Lower lobe of right lung (tissue), 2 donors: ENCODE measurements at regions not wholly inside any gene's neighbourhood (a gene's known extent, or its start where the extent isn't known, plus 50 kb on each side); places are given as distances from the start of the nearest gene placed in this dataset.
"Not testable (repeated sequence)": the region's sequence is repeated elsewhere in the genome, so short reads cannot be mapped to it uniquely, and the experiment has no call there.

Source experiments
- ATAC-seq, 2 donors: fragments of 200-7000 bp; cut with Tn5 transposase; one replicate each; pipeline ENCODE4 v1.9.1; 2020 to 2022; ENCODE audit warnings: mild to moderate bottlenecking in 2 of 2, moderate library complexity in 2 of 2
- DNase-seq: peaks from one replicate; pipeline ENCODE4 v3.0.0-alpha.2; 2020
- H3K27ac ChIP-seq: fragments of 200-600 bp; one replicate; pipeline ENCODE4 v1.8.0; 2022
- H3K27me3 ChIP-seq: fragments of 200-600 bp; one replicate; pipeline ENCODE4 v1.8.0; 2022; ENCODE audit warnings: low read depth
- H3K36me3 ChIP-seq: fragments of 200-600 bp; one replicate; pipeline ENCODE4 v1.8.0; 2022; ENCODE audit warnings: mild to moderate bottlenecking
- H3K4me1 ChIP-seq: fragments of 200-600 bp; one replicate; pipeline ENCODE4 v1.8.0; 2022
- H3K4me3 ChIP-seq: fragments of 200-600 bp; one replicate; pipeline ENCODE4 v1.8.0; 2022; ENCODE audit warnings: mild to moderate bottlenecking
- H3K9me3 ChIP-seq: fragments of 200-600 bp; one replicate; pipeline ENCODE4 v1.8.0; 2022
- intact Hi-C: fragments of 100-400 bp; cut with DNase I; formaldehyde crosslinking; loops from one replicate; pipeline ENCODE4 v1.11.0; 2022
- TF ChIP-seq, protein P1 (sequence below): fragments of 200-600 bp; IDR thresholded peaks from one replicate; pipeline ENCODE4 v1.8.0; 2022; ENCODE audit warnings: antibody characterized with exemption, mild to moderate bottlenecking
- donor health status: DM: no; HTN: yes; CAD: no; lungs with severe emphysema.

DNA sequence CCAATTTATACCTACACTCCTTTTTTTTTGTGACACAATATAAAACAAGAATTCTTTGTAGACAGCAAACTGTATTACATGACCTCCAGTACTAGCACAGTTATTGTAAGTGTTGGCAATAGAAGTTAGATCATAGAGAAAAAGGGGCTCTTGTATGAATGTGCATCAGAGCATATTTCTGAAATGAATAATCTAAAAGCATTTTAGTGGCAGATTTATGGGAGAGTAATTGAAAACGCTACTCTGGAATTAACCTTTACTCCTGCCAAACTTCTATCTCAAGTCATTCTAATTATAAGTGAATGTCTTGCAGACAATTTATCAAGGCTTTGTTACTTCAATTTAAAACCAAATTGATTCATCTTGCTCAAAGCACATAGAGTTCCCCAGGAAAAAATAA, 968.1 kb downstream of the TAF11L14 start:
- Histone ChIP-seq H3K4me1 (no peaks in the 10 kb centered on the region), H3K36me3 (no peaks in the 10 kb centered on the region), H3K4me3 (no peak overlapping the region), H3K27ac (no peak overlapping the region), H3K27me3 (no peaks in the 10 kb centered on the region), H3K9me3 (no peaks in the 10 kb centered on the region)
- intact Hi-C loops: no loop called here
- TF ChIP-seq, protein P1, sequence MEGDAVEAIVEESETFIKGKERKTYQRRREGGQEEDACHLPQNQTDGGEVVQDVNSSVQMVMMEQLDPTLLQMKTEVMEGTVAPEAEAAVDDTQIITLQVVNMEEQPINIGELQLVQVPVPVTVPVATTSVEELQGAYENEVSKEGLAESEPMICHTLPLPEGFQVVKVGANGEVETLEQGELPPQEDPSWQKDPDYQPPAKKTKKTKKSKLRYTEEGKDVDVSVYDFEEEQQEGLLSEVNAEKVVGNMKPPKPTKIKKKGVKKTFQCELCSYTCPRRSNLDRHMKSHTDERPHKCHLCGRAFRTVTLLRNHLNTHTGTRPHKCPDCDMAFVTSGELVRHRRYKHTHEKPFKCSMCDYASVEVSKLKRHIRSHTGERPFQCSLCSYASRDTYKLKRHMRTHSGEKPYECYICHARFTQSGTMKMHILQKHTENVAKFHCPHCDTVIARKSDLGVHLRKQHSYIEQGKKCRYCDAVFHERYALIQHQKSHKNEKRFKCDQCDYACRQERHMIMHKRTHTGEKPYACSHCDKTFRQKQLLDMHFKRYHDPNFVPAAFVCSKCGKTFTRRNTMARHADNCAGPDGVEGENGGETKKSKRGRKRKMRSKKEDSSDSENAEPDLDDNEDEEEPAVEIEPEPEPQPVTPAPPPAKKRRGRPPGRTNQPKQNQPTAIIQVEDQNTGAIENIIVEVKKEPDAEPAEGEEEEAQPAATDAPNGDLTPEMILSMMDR: no peak
- DNase-seq (no peak), ATAC-seq (no peak)

DNA sequence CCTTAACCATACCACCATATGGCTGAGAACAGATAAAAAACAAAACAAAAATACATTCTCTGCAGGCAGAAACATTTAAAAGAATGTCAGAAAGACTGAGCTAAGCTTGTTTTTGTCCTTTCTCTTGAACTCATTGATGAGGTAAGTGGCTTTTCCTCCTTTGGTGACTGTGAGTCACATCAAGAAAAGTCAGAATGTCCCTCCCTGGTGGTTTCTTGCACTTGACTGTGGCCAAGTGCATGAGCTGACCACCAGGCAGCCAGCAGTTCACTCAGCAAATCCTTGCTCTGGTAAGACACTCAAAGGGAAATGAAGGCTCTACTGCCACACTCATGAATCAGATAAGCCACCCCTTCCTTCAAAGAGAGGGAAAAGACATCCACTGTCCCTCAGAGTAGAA, 970.9 kb downstream of the TAF11L14 start:
- no peaks in the 10 kb centered on the region for H3K4me1 ChIP-seq
- ATAC-seq: no peak
- H3K27me3 ChIP-seq: no peaks in the 10 kb centered on the region
- no peak for DNase-seq
- TF ChIP-seq, protein P1: no peak
- intact Hi-C loops: no loop called here
- no peaks in the 10 kb centered on the region for H3K9me3 ChIP-seq
- no peak overlapping the region for H3K4me3 ChIP-seq
- no peaks in the 10 kb centered on the region for H3K36me3 ChIP-seq
- H3K27ac ChIP-seq: no peak overlapping the region

DNA sequence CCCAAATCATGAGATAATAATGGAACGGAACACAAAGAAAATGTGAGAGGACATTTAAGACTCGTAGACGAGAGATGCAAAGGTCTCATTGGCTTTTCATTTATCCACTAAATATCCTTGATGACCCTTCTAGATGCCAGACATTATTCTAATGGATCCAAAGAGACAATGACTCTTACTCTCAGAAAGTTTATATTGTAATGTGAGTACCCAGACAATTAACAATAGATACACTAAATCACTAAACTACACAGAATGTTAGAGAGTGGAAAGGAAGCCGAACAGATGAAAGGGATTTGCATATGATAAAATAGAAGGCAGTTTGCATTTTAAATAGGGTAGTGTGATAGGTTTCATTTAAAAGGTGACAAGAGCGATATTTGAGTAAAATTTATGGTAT, 973.3 kb downstream of the TAF11L14 start:
- H3K27me3 ChIP-seq: no peaks in the 10 kb centered on the region
- H3K36me3 ChIP-seq: no peaks in the 10 kb centered on the region
- H3K9me3 ChIP-seq: no peaks in the 10 kb centered on the region
- intact Hi-C loops: no loop called here
- TF ChIP-seq, protein P1: no peak
- no peak for ATAC-seq
- H3K4me3 ChIP-seq: no peak overlapping the region
- DNase-seq: no peak
- H3K27ac ChIP-seq: no peak overlapping the region
- no peaks in the 10 kb centered on the region for H3K4me1 ChIP-seq

DNA sequence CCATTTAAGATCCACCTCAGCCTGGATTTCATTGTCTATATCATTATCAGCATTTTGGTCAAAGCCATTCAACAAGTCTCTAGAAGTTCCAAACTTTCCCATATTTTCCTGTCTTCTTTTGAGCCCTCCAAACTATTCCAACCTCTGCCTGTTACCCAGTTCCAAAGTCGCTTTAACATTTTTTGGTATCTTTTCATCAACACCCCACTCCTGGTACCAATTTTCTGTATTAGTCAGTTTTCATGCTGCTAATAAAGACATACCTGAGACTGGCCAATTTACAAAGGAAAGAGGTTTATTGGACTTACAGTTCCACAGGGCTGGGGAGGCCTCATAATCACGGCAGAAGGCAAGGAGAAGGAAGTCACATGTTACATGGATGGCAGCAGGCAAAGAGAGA, 982.9 kb downstream of the TAF11L14 start:
- H3K4me3 ChIP-seq, DNase-seq, intact Hi-C loops, H3K27me3 ChIP-seq, H3K27ac ChIP-seq, ATAC-seq, H3K4me1 ChIP-seq, H3K36me3 ChIP-seq: not testable (repeated sequence)
- peaks cover 22% of the 10 kb centered on the region for H3K9me3 ChIP-seq

DNA sequence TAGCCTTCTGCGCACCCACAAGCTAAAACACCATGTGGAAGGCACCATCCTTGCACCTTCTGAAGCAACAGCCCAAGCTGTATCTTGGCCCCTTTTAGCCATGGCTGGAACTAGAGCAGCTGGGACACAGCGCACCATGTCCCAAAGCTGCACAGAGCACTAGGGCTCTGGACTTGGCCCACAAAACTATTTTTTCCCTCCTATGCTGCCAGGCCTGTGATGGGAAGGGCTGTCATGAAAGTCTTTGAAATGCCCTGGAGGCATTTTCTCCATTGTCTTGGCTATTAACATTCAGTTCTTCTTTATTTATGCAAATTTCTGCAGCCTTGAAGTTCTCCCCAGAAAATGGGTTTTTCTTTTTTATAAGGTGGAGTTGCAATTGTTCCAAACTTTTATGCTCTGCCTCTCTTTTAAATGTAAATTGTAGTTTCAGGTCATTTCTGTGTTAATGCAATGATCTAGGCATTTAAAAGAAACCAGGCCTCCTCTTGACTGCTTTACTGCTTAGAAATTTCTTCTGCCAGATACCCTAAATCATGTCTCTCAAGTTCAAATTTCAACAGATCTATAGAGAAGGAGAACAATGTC, 996.3 kb downstream of the TAF11L14 start:
- Histone ChIP-seq H3K4me3 (no peak overlapping the region), H3K27me3 (no peaks in the 10 kb centered on the region), H3K36me3 (no peaks in the 10 kb centered on the region), H3K27ac (no peak overlapping the region), H3K9me3 (no peaks in the 10 kb centered on the region), H3K4me1 (no peaks in the 10 kb centered on the region)
- DNase-seq (no peak), ATAC-seq (no peak)
- intact Hi-C loops: no loop called here
- TF ChIP-seq, protein P1: no peak

DNA sequence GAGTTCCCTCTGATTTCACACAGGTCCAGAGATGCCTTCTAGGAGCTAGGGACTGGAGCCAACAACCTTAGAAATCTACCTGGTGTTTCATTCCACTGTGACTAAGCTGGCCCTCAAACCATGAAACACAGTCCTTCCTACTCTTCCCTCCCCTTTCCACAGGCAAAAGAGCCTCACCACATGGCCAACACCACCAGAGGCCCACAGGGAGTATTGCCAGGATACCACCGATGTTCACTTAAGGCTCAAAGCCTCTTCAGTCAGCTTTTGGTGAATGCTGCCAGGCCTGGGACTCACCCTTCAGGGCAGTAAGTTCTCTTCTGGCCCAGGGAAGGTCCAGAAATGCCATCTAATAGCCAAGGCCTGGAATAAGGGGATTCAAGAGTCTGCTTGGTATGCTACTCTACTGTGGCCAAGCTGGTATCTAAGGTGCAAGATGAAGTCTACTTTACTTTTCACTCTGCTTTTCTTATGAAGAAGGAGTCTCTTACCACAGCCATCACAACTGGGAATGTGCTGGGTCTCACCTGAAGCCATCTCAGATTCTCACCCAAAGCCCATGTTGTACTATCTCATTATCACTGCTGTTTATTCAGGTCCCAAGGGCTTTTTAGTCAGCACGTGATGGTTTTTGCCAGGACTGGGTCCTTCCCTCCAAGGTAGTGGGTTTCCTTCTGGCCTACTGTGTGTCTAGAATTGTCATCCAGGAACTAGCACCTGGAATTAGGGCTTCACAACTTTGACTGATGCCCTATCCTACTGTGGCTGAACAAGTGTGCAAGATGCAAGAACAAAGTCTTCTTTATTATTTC, 1018.4 kb downstream of the TAF11L14 start:
- peaks cover 8% of the 10 kb centered on the region for H3K9me3 ChIP-seq
- TF ChIP-seq, protein P1: no peak

More for the DNA sequence above, 1018.4 kb downstream of the TAF11L14 start:
- Histone ChIP-seq H3K36me3 (no peaks in the 10 kb centered on the region), H3K4me1 (no peaks in the 10 kb centered on the region), H3K4me3 (no peak overlapping the region), H3K27ac (no peak overlapping the region), H3K27me3 (no peaks in the 10 kb centered on the region)
- no peak for ATAC-seq
- intact Hi-C loops: no loop called here
- DNase-seq: no peak
